Muscle of leg (tissue), 3 donors: ENCODE measurements at regions not wholly inside any gene's neighbourhood (a gene's known extent, or its start where the extent isn't known, plus 50 kb on each side); places are given as distances from the start of the nearest gene placed in this dataset.

Experiments
- DNase-seq: peaks from one replicate; pipeline ENCODE4 v3.0.0; 2013
- H3K27ac ChIP-seq: one replicate; pipeline ENCODE4 v1.5.1; 2013; ENCODE audit warnings: mild to moderate bottlenecking, low read length, control low read depth
- H3K27me3 ChIP-seq: one replicate; pipeline ENCODE4 v1.6.1; 2013; ENCODE audit warnings: low read length; ENCODE audit not compliant: control insufficient read depth, insufficient read depth
- H3K36me3 ChIP-seq: one replicate; pipeline ENCODE4 v1.6.1; 2013; ENCODE audit warnings: low read length; ENCODE audit not compliant: control insufficient read depth, insufficient read depth
- H3K4me1 ChIP-seq: one replicate; pipeline ENCODE4 v1.6.1; 2013; ENCODE audit warnings: low read length; ENCODE audit not compliant: control insufficient read depth, insufficient read depth
- H3K4me3 ChIP-seq: one replicate; pipeline ENCODE4 v1.5.1; 2013; ENCODE audit warnings: low read length, control low read depth
- H3K9me3 ChIP-seq: replicated peaks from 2 replicates; pipeline ENCODE4 v1.6.1; 2013; ENCODE audit warnings: low read depth, low read length; ENCODE audit not compliant: control insufficient read depth
- WGBS: methylation state at CpG from one replicate; pipeline ENCODE4 v1.1.5; 2013; ENCODE audit warnings: missing lambda C conversion rate; ENCODE audit not compliant: insufficient coverage; 5-methylcytosine and 5-hydroxymethylcytosine counted together

DNA sequence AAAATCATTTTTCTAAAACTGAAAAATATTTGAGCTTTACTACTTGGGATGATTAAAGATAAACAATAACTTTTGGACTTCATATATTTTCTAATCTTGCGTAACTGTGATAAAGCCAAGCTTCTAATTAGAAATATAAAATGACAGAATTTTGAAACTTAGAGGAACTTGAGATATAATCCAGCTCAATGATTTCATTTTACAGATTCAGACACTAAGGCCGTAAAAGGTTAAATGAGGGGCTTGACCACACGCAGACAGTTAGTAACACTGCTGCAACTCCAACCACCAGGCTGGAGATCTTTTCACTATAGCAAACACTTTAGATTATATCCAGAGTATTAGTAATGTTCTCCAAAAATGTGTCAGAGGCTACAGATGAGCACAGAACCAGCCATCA is 445.5 kb downstream of the ZEB2 start:
- Histone ChIP-seq H3K4me3 (no peak overlapping the region), H3K9me3 (no peaks in the 10 kb centered on the region), H3K27ac (no peak overlapping the region), H3K27me3 (no peaks in the 10 kb centered on the region), H3K36me3 (no peaks in the 10 kb centered on the region), H3K4me1 (no peaks in the 10 kb centered on the region)
- no peak for DNase-seq
- WGBS = no CpG with 5 or more reads among the region's 3 CpGs

GRCh38 chr2:144071461-144071860 is 448.5 kb downstream of the ZEB2 start:
- no peak overlapping the region for H3K27ac ChIP-seq
- no peaks in the 10 kb centered on the region for H3K4me1 ChIP-seq
- DNase-seq = peak; percentile 23
- WGBS = 30% methylated on average over 2 of the region's 4 CpGs
- H3K36me3 ChIP-seq = no peaks in the 10 kb centered on the region
- no peak overlapping the region for H3K4me3 ChIP-seq
- no peaks in the 10 kb centered on the region for H3K27me3 ChIP-seq
- no peaks in the 10 kb centered on the region for H3K9me3 ChIP-seq

- WGBS = no CpG with 5 or more reads among the region's 2 CpGs
- no peak for DNase-seq
- no peaks in the 10 kb centered on the region for H3K4me1 ChIP-seq
- no peak overlapping the region for H3K27ac ChIP-seq
- H3K9me3 ChIP-seq = no peaks in the 10 kb centered on the region
- H3K27me3 ChIP-seq = no peaks in the 10 kb centered on the region
- no peaks in the 10 kb centered on the region for H3K36me3 ChIP-seq
- H3K4me3 ChIP-seq = no peak overlapping the region
Observed at GRCh38 chr2:144067506-144067905, 452.4 kb downstream of the ZEB2 start.

GRCh38 chr2:144063602-144064001 is 456.3 kb downstream of the ZEB2 start:
- Histone ChIP-seq H3K4me1 (no peaks in the 10 kb centered on the region), H3K27ac (no peak overlapping the region), H3K4me3 (no peak overlapping the region), H3K27me3 (no peaks in the 10 kb centered on the region), H3K36me3 (no peaks in the 10 kb centered on the region), H3K9me3 (no peaks in the 10 kb centered on the region)
- no peak for DNase-seq
- WGBS = no CpG with 5 or more reads among the region's 1 CpG

DNA sequence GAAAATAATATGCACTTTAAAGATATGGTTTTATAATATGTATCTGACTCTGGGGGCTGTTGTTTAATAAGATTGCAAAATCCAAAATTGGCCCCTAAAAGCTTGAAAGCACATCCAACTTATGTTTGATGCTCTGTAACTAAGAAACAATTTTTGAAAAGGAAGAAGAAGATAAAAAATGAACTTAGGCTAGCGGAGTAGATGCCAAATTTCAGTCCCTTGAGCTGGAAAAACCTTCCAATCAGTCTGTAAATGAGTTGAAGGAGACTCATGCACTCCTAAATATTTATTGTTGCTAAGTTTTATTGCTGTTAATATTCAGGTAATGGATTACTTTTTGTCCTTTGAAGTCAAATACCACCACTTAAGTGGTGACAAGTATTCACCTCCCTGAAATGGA is 465.0 kb downstream of the ZEB2 start:
- H3K9me3 ChIP-seq = no peaks in the 10 kb centered on the region
- H3K4me1 ChIP-seq = peaks cover 2% of the 10 kb centered on the region
- WGBS = no CpG with 5 or more reads among the region's 1 CpG
- H3K27me3 ChIP-seq = no peaks in the 10 kb centered on the region
- no peak overlapping the region for H3K4me3 ChIP-seq
- no peaks in the 10 kb centered on the region for H3K36me3 ChIP-seq
- DNase-seq = peak; percentile 92
- H3K27ac ChIP-seq = no peak overlapping the region

DNA sequence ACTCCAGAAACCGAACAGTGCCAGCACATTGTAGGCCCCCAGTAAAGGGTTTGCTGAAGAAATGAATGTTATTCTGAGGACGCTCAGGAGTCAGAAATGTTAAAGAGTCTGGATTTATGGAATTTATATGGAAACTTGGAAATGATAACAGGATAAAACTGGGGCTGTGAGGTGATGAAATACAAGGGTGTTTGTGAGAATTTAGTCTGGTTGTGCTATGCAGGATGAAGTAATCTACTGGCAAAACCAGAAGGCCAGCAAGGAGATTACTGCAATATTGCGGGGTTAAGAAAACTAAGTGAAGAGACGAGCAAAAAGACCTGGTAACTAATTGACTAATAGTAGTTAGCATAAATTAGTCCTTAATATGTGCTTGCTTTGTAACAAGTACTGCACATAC is 467.8 kb downstream of the ZEB2 start:
- Histone ChIP-seq H3K9me3 (no peaks in the 10 kb centered on the region), H3K36me3 (no peaks in the 10 kb centered on the region), H3K4me3 (no peak overlapping the region), H3K4me1 (peaks cover 2% of the 10 kb centered on the region), H3K27me3 (no peaks in the 10 kb centered on the region), H3K27ac (no peak overlapping the region)
- no peak for DNase-seq
- 79% methylated on average over 2 of the region's 4 CpGs for WGBS

DNA sequence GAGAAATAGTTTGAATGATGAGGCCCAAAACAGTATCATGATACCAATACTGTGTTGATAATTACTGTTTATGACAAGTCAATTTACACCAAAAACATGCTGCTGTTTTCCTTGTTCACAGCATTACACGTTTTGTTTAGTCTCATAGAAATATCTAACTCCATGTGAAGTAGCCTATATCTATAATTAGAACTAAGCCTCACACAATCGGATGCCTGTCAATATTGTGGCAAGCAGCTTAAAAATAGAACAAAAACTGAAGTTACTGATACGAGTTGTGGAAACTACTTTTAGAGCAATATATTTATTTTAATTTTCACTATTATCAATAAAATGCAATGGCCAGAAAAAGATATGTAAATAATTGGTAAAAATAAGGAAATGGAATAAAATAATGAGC is 470.8 kb downstream of the ZEB2 start:
- Histone ChIP-seq H3K9me3 (no peaks in the 10 kb centered on the region), H3K27ac (no peak overlapping the region), H3K4me1 (no peaks in the 10 kb centered on the region), H3K4me3 (no peak overlapping the region), H3K36me3 (no peaks in the 10 kb centered on the region), H3K27me3 (no peaks in the 10 kb centered on the region)
- no peak for DNase-seq
- no CpG with 5 or more reads among the region's 3 CpGs for WGBS

- no peak for DNase-seq
Observed at GRCh38 chr2:144048631-144049060, 471.3 kb downstream of the ZEB2 start.

GRCh38 chr2:144042751-144043150 is 477.2 kb downstream of the ZEB2 start:
- H3K4me1 ChIP-seq = no peaks in the 10 kb centered on the region
- H3K9me3 ChIP-seq = no peaks in the 10 kb centered on the region
- H3K36me3 ChIP-seq = no peaks in the 10 kb centered on the region
- no peak for DNase-seq
- H3K27me3 ChIP-seq = no peaks in the 10 kb centered on the region
- WGBS = no CpG with 5 or more reads among the region's 2 CpGs
- no peak overlapping the region for H3K27ac ChIP-seq
- H3K4me3 ChIP-seq = no peak overlapping the region

More at GRCh38 chr2:144048631-144049060, 471.3 kb downstream of the ZEB2 start:
- Histone ChIP-seq H3K36me3 (no peaks in the 10 kb centered on the region), H3K9me3 (no peaks in the 10 kb centered on the region), H3K27me3 (no peaks in the 10 kb centered on the region), H3K4me1 (no peaks in the 10 kb centered on the region), H3K4me3 (no peak overlapping the region), H3K27ac (no peak overlapping the region)
- WGBS = 94% methylated on average over 2 of the region's 4 CpGs

DNA sequence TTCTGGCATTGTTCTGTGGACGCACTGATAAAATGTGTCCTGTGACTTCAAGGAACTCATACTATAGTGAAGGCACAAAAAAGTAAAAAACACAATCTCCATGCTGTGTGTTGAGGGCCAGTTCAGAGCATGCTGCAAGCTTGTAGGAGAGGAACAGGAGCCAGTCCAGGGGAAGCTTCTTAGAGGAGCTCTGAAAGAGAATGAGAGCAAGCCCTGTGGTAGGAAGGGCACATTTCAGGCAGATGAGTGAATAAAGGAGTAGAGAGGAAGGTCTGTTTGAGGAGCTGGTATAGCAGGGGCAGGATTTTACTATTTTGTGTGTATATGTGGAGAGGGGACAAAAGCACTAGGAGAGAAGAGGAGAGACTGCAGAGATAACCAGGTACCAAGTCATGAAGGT is 478.3 kb downstream of the ZEB2 start:
- Histone ChIP-seq H3K4me1 (no peaks in the 10 kb centered on the region), H3K27me3 (no peaks in the 10 kb centered on the region), H3K9me3 (no peaks in the 10 kb centered on the region), H3K27ac (no peak overlapping the region), H3K36me3 (no peaks in the 10 kb centered on the region), H3K4me3 (no peak overlapping the region)
- DNase-seq = no peak
- WGBS = no CpG with 5 or more reads among the region's 1 CpG

- Histone ChIP-seq H3K9me3 (no peaks in the 10 kb centered on the region), H3K27me3 (no peaks in the 10 kb centered on the region), H3K4me1 (no peaks in the 10 kb centered on the region), H3K36me3 (no peaks in the 10 kb centered on the region), H3K4me3 (no peak overlapping the region), H3K27ac (no peak overlapping the region)
- no peak for DNase-seq
- no CpG with 5 or more reads among the region's 2 CpGs for WGBS
Observed at GRCh38 chr2:144040834-144041233, 479.1 kb downstream of the ZEB2 start.
